MM.1S (cell line): ENCODE measurements at regions not wholly inside any gene's neighbourhood (a gene's known extent, or its start where the extent isn't known, plus 50 kb on each side); places are given as distances from the start of the nearest gene placed in this dataset.
"Not testable (repeated sequence)": the region's sequence is repeated elsewhere in the genome, so short reads cannot be mapped to it uniquely, and the experiment has no call there.

Experiments used
- DNase-seq: peaks from one replicate; pipeline ENCODE4 v3.0.0-alpha.2; 2015
- H2AFZ ChIP-seq: fragments of 300-600 bp; sonication (generic); 2 replicates; pipeline ENCODE4 v1.6.0; 2016; ENCODE audit warnings: antibody characterized with exemption, low read length
- H3F3A ChIP-seq: fragments of 300-600 bp; sonication (generic); 2 replicates; pipeline ENCODE4 v1.6.1; 2016; ENCODE audit warnings: mild to moderate bottlenecking, antibody characterized with exemption, low read length, moderate library complexity, mixed read lengths; ENCODE audit not compliant: insufficient read depth
- H3K27ac ChIP-seq: fragments of 300-600 bp; sonication (generic); 2 replicates; pipeline ENCODE4 v1.5.1; 2016; ENCODE audit warnings: mild to moderate bottlenecking, low read length
- H3K27me3 ChIP-seq: fragments of 300-600 bp; sonication (generic); replicated peaks from 2 replicates; pipeline ENCODE4 v1.6.0; 2016; ENCODE audit warnings: low read length; ENCODE audit not compliant: insufficient read depth
- H3K36me3 ChIP-seq: fragments of 300-600 bp; sonication (generic); replicated peaks from 2 replicates; pipeline ENCODE4 v1.6.1; 2016; ENCODE audit warnings: mild to moderate bottlenecking, low read length, mixed read lengths; ENCODE audit not compliant: insufficient read depth
- H3K4me1 ChIP-seq: fragments of 300-600 bp; sonication (generic); 2 replicates; pipeline ENCODE4 v1.6.1; 2016; ENCODE audit warnings: low read length, mixed read lengths
- H3K4me2 ChIP-seq: fragments of 300-600 bp; sonication (generic); 2 replicates; pipeline ENCODE4 v1.6.0; 2016; ENCODE audit warnings: low read depth, low read length
- H3K4me3 ChIP-seq: fragments of 300-600 bp; sonication (generic); 2 replicates; pipeline ENCODE4 v1.5.1; 2016; ENCODE audit warnings: low read length, mixed read lengths
- H3K79me2 ChIP-seq: fragments of 300-600 bp; sonication (generic); 2 replicates; pipeline ENCODE4 v1.6.1; 2016; ENCODE audit warnings: mixed run types, low read length, mixed read lengths
- H3K9ac ChIP-seq: fragments of 300-600 bp; sonication (generic); 2 replicates; pipeline ENCODE4 v1.6.1; 2016; ENCODE audit warnings: low read length, mixed read lengths
- H3K9me2 ChIP-seq: fragments of 300-600 bp; sonication (generic); replicated peaks from 2 replicates; pipeline ENCODE4 v1.6.1; 2016; ENCODE audit warnings: mild to moderate bottlenecking, low read length, mixed read lengths; ENCODE audit not compliant: insufficient read depth
- H3K9me3 ChIP-seq: fragments of 300-600 bp; sonication (generic); replicated peaks from 2 replicates; pipeline ENCODE4 v1.6.1; 2016; ENCODE audit warnings: mild to moderate bottlenecking, low read length, mixed read lengths; ENCODE audit not compliant: insufficient read depth
- H4K20me1 ChIP-seq: fragments of 300-600 bp; sonication (generic); 2 replicates; pipeline ENCODE4 v1.6.1; 2016; ENCODE audit warnings: mild to moderate bottlenecking, low read length, moderate library complexity, mixed read lengths; ENCODE audit not compliant: insufficient read depth
- EZH2 ChIP-seq: fragments of 300-600 bp; sonication (generic); optimal IDR thresholded peaks from 2 replicates; pipeline ENCODE3; 2017; ENCODE audit warnings: low read depth, mild to moderate bottlenecking, antibody characterized with exemption, low read length, mixed read lengths
- EZH2phosphoT487 ChIP-seq: fragments of 300-600 bp; sonication (generic); IDR thresholded peaks from 2 replicates; pipeline ENCODE4 v1.6.1; 2018; ENCODE audit warnings: antibody characterized with exemption, low read length
- TF ChIP-seq, protein P1 (sequence below): fragments of 300-600 bp; sonication (generic); IDR thresholded peaks from 2 replicates; pipeline ENCODE4 v1.5.1; 2016; ENCODE audit warnings: antibody characterized with exemption, low read length, mixed read lengths

DNA sequence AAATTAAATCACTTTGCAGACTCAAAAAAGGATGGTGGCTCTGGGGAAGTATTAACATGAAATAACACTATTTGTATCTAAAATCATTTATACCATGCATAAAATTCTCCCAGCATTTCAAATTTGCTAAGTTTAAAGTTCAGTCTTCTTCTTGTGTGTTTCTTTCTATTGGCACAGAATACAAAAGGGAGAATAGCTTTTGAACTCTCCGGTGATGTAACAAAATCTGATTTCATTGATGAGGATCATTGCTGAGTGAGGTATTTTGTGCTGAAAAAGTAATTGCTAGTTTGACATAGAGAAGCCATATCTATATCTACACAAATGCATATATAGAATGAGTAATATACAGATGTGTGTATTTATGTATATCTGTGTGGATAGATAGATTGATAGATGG is 174.8 kb downstream of the LACC1 start:
- H4K20me1 ChIP-seq = no peaks in the 10 kb centered on the region
- TF ChIP-seq, protein P1, sequence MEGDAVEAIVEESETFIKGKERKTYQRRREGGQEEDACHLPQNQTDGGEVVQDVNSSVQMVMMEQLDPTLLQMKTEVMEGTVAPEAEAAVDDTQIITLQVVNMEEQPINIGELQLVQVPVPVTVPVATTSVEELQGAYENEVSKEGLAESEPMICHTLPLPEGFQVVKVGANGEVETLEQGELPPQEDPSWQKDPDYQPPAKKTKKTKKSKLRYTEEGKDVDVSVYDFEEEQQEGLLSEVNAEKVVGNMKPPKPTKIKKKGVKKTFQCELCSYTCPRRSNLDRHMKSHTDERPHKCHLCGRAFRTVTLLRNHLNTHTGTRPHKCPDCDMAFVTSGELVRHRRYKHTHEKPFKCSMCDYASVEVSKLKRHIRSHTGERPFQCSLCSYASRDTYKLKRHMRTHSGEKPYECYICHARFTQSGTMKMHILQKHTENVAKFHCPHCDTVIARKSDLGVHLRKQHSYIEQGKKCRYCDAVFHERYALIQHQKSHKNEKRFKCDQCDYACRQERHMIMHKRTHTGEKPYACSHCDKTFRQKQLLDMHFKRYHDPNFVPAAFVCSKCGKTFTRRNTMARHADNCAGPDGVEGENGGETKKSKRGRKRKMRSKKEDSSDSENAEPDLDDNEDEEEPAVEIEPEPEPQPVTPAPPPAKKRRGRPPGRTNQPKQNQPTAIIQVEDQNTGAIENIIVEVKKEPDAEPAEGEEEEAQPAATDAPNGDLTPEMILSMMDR = no peak
- TF ChIP-seq EZH2 (no peak), EZH2phosphoT487 (no peak)
- H3K36me3 ChIP-seq = no peaks in the 10 kb centered on the region
- H3K27me3 ChIP-seq = no peaks in the 10 kb centered on the region
- H3K9me3 ChIP-seq = no peaks in the 10 kb centered on the region
- H3K27ac ChIP-seq = no peak overlapping the region
- no peak overlapping the region for H3K9ac ChIP-seq
- no peak overlapping the region for H3K4me2 ChIP-seq
- no peak overlapping the region for H2AFZ ChIP-seq
- H3K4me1 ChIP-seq = no peaks in the 10 kb centered on the region
- H3K9me2 ChIP-seq = no peaks in the 10 kb centered on the region
- H3K79me2 ChIP-seq = no peaks in the 10 kb centered on the region
- no peaks in the 10 kb centered on the region for H3F3A ChIP-seq
- H3K4me3 ChIP-seq = no peak overlapping the region
- no peak for DNase-seq

- H3K4me2 ChIP-seq, H2AFZ ChIP-seq: not testable (repeated sequence)
Measured at GRCh38 chr13:44055681-44056080, 176.0 kb downstream of the LACC1 start.

GRCh38 chr13:44058067-44058466 is 178.4 kb downstream of the LACC1 start:
- Histone ChIP-seq H4K20me1 (no peaks in the 10 kb centered on the region), H3K27ac (no peak overlapping the region), H3K79me2 (no peaks in the 10 kb centered on the region), H3K9me2 (no peaks in the 10 kb centered on the region), H3K27me3 (no peaks in the 10 kb centered on the region), H3K36me3 (no peaks in the 10 kb centered on the region), H3K9me3 (no peaks in the 10 kb centered on the region), H3F3A (no peaks in the 10 kb centered on the region), H3K4me2 (no peak overlapping the region), H3K4me3 (no peak overlapping the region), H3K4me1 (no peaks in the 10 kb centered on the region), H3K9ac (no peak overlapping the region), H2AFZ (no peak overlapping the region)
- no peak for DNase-seq
- TF ChIP-seq EZH2phosphoT487 (no peak), EZH2 (no peak)
- TF ChIP-seq, protein P1 = no peak

More at GRCh38 chr13:44055681-44056080, 176.0 kb downstream of the LACC1 start:
- not testable (repeated sequence) for H4K20me1 ChIP-seq, H3K79me2 ChIP-seq, H3F3A ChIP-seq, H3K9me3 ChIP-seq, H3K4me1 ChIP-seq, H3K36me3 ChIP-seq, DNase-seq, H3K27ac ChIP-seq, H3K9ac ChIP-seq, H3K4me3 ChIP-seq, H3K9me2 ChIP-seq, H3K27me3 ChIP-seq

- TF ChIP-seq, protein P1 = no peak
- TF ChIP-seq EZH2phosphoT487 (no peak), EZH2 (no peak)
- Histone ChIP-seq H3K9ac (no peak overlapping the region), H2AFZ (no peak overlapping the region), H4K20me1 (no peaks in the 10 kb centered on the region), H3K9me2 (no peaks in the 10 kb centered on the region), H3K4me2 (no peak overlapping the region), H3K27me3 (no peaks in the 10 kb centered on the region), H3K36me3 (no peaks in the 10 kb centered on the region), H3K4me1 (no peaks in the 10 kb centered on the region), H3F3A (no peaks in the 10 kb centered on the region), H3K4me3 (no peak overlapping the region), H3K79me2 (no peaks in the 10 kb centered on the region), H3K9me3 (no peaks in the 10 kb centered on the region), H3K27ac (no peak overlapping the region)
- no peak for DNase-seq
Measured at GRCh38 chr13:44058624-44059215, 179.0 kb downstream of the LACC1 start.
